GM12878 (cell line): ENCODE measurements at regions not wholly inside any gene's neighbourhood (a gene's known extent, or its start where the extent isn't known, plus 50 kb on each side); places are given as distances from the start of the nearest gene placed in this dataset.

ENCODE experiments used
- ATAC-seq: fragments of 200-7000 bp; cut with Tn5 transposase; 3 replicates; pipeline ENCODE4 v1.9.1; 2020; ENCODE audit warnings: mild to moderate bottlenecking, moderate library complexity
- BruUV-seq: library from RNA; stranded (reverse); fragments of 400-500 nt; replicated peaks from 2 replicates; lab custom pipeline; 2021; lab: Mats Ljungman, UMichigan
- CTCF ChIA-PET: fragments of 300-600 bp; sonication (Branson Sonifier 250); formaldehyde crosslinking; extraction: SDS; loops from one replicate; lab custom pipeline; 2021; ENCODE audit warnings: inconsistent platforms; lab: Yijun Ruan, JAX
- POLR2A ChIA-PET: fragments of 350-600 bp; formaldehyde crosslinking; extraction: SDS; loops from one replicate; lab custom pipeline; 2021; ENCODE audit warnings: inconsistent platforms; lab: Charles Lee
- RAD21 ChIA-PET: fragments of 300-600 bp; sonication (Branson Sonifier 250); formaldehyde crosslinking; loops from one replicate; lab custom pipeline; 2023; ENCODE audit warnings: antibody characterized with exemption; ENCODE audit not compliant: unreplicated experiment; lab: Charles Lee
- SMC1A ChIA-PET: fragments of 300-600 bp; sonication (Branson Sonifier 250); formaldehyde crosslinking; loops from one replicate; lab custom pipeline; 2023; ENCODE audit not compliant: unreplicated experiment, uncharacterized antibody; lab: Charles Lee
- DNase-seq: peaks from one replicate; pipeline ENCODE4 v3.0.0-alpha.2; 2011; ENCODE audit warnings: low read depth, low spot score
- FAIRE-seq: peaks from 3 replicates; lab custom pipeline; 2011; peaks lifted over from hg19 to GRCh38; lab: Jason Lieb, UNC
- H2AFZ ChIP-seq: 2 replicates; pipeline ENCODE4 v1.6.0; 2011; ENCODE audit warnings: low read depth, low read length, control low read depth; ENCODE audit not compliant: control insufficient read depth
- H3K27ac ChIP-seq: 2 replicates; pipeline ENCODE4 v1.5.1; 2011; ENCODE audit warnings: control low read depth; ENCODE audit not compliant: control insufficient read depth, insufficient read depth
- H3K27me3 ChIP-seq, 2 experiments: replicated peaks in 1 of 2; 2 replicates each; pipeline versions ENCODE4 v1.6.0 to v1.6.1; 2011; ENCODE audit warnings: low read length in 1 of 2; ENCODE audit not compliant: control insufficient read depth in 2 of 2, insufficient read depth in 2 of 2
- H3K36me3 ChIP-seq, 2 experiments: 2 replicates each; pipeline ENCODE4 v1.5.1; 2011; ENCODE audit warnings: low read length in 1 of 2; ENCODE audit not compliant: control insufficient read depth in 2 of 2, insufficient read depth in 2 of 2
- H3K4me1 ChIP-seq: 2 replicates; pipeline ENCODE4 v1.6.1; 2011; ENCODE audit warnings: mild to moderate bottlenecking, low read length, moderate library complexity, mixed read lengths; ENCODE audit not compliant: control insufficient read depth, insufficient read depth
- H3K4me2 ChIP-seq: 2 replicates; pipeline ENCODE4 v1.6.0; 2011; ENCODE audit warnings: control low read depth; ENCODE audit not compliant: control insufficient read depth, insufficient read depth
- H3K4me3 ChIP-seq: fragments of 200-600 bp; sonication (generic); 2 replicates; pipeline ENCODE4 v1.5.1; 2016
- H3K79me2 ChIP-seq: 2 replicates; pipeline ENCODE4 v1.6.0; 2011; ENCODE audit warnings: low read length; ENCODE audit not compliant: control insufficient read depth, insufficient read depth
- H3K9ac ChIP-seq: 2 replicates; pipeline ENCODE4 v1.8.0; 2011; ENCODE audit warnings: low read length, control low read depth, mixed read lengths; ENCODE audit not compliant: control insufficient read depth, insufficient read depth
- H3K9me3 ChIP-seq: replicated peaks from 3 replicates; pipeline ENCODE4 v1.5.1; 2011; ENCODE audit warnings: mild to moderate bottlenecking, low read length; ENCODE audit not compliant: control insufficient read depth, insufficient read depth
- H4K20me1 ChIP-seq: 2 replicates; pipeline ENCODE4 v1.6.0; 2011; ENCODE audit not compliant: control insufficient read depth, insufficient read depth
- BRCA1 ChIP-seq: IDR thresholded peaks from 2 replicates; pipeline ENCODE4 v1.6.1; 2011; ENCODE audit warnings: low read depth, low read length, improper control_type of control experiment
- EZH2 ChIP-seq: IDR thresholded peaks from 2 replicates; pipeline ENCODE4 v1.6.1; 2012; ENCODE audit warnings: low read depth, mild to moderate bottlenecking, control low read depth, inconsistent platforms, low read length, borderline replicate concordance; ENCODE audit not compliant: control insufficient read depth
- GABPA ChIP-seq: IDR thresholded peaks from 2 replicates; pipeline ENCODE4 v1.6.1; 2014; ENCODE audit warnings: antibody characterized with exemption, low read depth, mild to moderate bottlenecking, inconsistent platforms
- POLR2A ChIP-seq: IDR thresholded peaks from 2 replicates; pipeline ENCODE4 v1.6.1; 2011; ENCODE audit warnings: low read depth, mild to moderate bottlenecking, low read length
- RB1 ChIP-seq: fragments of 450-650 bp; formaldehyde crosslinking; IDR thresholded peaks from 2 replicates; pipeline ENCODE4 v1.6.1; 2017; ENCODE audit warnings: mild to moderate bottlenecking, borderline replicate concordance
- TBL1XR1 ChIP-seq: IDR thresholded peaks from 2 replicates; pipeline ENCODE4 v1.6.1; 2012; ENCODE audit warnings: low read depth, low read length, improper control_type of control experiment
- WRNIP1 ChIP-seq: IDR thresholded peaks from 2 replicates; pipeline ENCODE4 v1.6.1; 2011; ENCODE audit warnings: low read depth, low read length, improper control_type of control experiment, borderline replicate concordance
- ZSCAN29 ChIP-seq: fragments of 450-650 bp; IDR thresholded peaks from 2 replicates; pipeline ENCODE4 v1.6.1; 2017; ENCODE audit warnings: mild to moderate bottlenecking, moderate library complexity
- WGBS: methylation state at CpG from one replicate; pipeline ENCODE4 v1.1.6; 2016; ENCODE audit warnings: low lambda C conversion rate; ENCODE audit not compliant: insufficient replicate concordance, insufficient coverage; ENCODE audit errors: missing lambda C conversion rate; 5-methylcytosine and 5-hydroxymethylcytosine counted together
- in situ Hi-C: fragments of 300-500 bp; cut with MboI; formaldehyde crosslinking; loops from 9 replicates; pipeline ENCODE4 v1.14.3; 2018; ENCODE audit warnings: mixed read lengths
- intact Hi-C: fragments of 100-400 bp; cut with micrococcal nuclease; formaldehyde crosslinking; loops from one replicate; pipeline ENCODE4 v1.14.2; 2022; ENCODE audit not compliant: unreplicated experiment
- TF ChIP-seq, protein P1 (sequence below): fragments of 450-650 bp; IDR thresholded peaks from 2 replicates; pipeline ENCODE4 v1.6.1; 2016; ENCODE audit warnings: mild to moderate bottlenecking
- TF ChIP-seq, protein P2 (sequence below): IDR thresholded peaks from 2 replicates; pipeline ENCODE4 v1.6.1; 2012; ENCODE audit warnings: low read length, inconsistent platforms
- TF ChIP-seq, protein P3 (sequence below): IDR thresholded peaks from 2 replicates; pipeline ENCODE4 v1.6.1; 2011; ENCODE audit warnings: borderline replicate concordance, low read depth, mild to moderate bottlenecking, moderate library complexity, low read length; ENCODE audit not compliant: insufficient read depth, poor library complexity, severe bottlenecking
- TF ChIP-seq, protein P4 (sequence below): fragments of 450-650 bp; IDR thresholded peaks from 2 replicates; pipeline ENCODE4 v1.6.1; 2017; ENCODE audit warnings: mild to moderate bottlenecking, moderate library complexity
- TF ChIP-seq, protein P5 (sequence below): IDR thresholded peaks from 2 replicates; pipeline ENCODE4 v1.6.1; 2012; ENCODE audit warnings: low read depth, low read length, improper control_type of control experiment

DNA sequence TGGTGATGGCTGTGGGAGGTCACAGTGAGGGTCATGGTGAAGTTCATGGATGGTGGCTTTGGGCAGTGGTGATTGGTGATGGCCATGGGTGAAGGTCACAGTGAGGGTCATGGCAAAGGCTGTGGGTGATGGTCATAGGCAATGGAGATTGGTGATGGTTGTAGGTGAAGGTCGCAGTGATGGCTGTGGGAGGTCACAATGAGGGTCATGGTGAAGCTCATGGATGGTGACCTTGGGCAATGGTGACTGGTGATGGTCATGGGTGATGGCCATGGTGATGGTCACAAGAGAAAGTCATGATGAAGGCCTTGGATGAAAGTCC lies 115.6 kb upstream of the IRX4 start (continued):
- TF ChIP-seq, protein P1, sequence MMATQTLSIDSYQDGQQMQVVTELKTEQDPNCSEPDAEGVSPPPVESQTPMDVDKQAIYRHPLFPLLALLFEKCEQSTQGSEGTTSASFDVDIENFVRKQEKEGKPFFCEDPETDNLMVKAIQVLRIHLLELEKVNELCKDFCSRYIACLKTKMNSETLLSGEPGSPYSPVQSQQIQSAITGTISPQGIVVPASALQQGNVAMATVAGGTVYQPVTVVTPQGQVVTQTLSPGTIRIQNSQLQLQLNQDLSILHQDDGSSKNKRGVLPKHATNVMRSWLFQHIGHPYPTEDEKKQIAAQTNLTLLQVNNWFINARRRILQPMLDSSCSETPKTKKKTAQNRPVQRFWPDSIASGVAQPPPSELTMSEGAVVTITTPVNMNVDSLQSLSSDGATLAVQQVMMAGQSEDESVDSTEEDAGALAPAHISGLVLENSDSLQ: no peak
- TF ChIP-seq, all 136 proteins: peak for 0

DNA sequence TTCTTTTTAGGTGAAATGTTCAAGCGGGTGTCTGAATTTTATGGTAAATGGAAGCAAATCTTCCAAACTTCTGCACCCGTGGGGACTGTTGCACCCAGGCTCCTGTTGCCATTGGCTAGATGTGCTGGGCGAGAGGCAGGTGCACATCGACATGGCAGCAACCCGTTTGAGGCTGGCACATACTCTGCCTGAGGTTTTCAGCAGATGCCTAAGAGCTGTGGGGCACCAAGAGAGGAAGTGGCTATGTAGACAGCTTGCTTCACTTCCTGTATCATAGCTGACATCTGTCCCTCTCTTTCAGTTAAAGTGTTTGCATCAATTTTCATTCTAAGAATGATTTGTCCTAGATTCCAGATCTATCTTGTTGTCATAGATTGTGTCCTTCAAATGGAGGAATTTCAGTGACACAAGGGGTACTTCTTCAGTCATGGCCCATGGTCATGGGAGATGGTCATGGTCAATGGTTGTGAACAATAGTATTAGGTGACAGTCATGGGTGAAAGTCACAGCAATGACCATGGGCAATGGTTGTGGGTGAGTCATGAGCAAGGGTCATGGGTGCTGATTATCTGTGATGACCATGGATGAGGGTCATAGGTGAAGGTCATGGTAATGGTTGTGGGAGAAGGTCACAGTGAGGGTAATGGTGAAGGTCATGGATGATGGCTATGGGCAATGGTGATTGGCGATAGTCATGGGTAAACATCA lies 115.1 kb upstream of the IRX4 start:
- in situ Hi-C loops (no loop called here), intact Hi-C loops (no loop called here)
- 33% methylated on average over 6 of the region's 6 CpGs for WGBS
- BruUV-seq: no TSS peak
- no peaks in the 10 kb centered on the region; the same call in 2 of the 3 replicates for H3K9me3 ChIP-seq
- no peak overlapping the region for H3K4me2 ChIP-seq
- no peak for DNase-seq
- POLR2A ChIA-PET: no interaction called here
- no peaks in the 10 kb centered on the region for H3K36me3 ChIP-seq
- SMC1A ChIA-PET: no interaction called here
- H4K20me1 ChIP-seq: no peaks in the 10 kb centered on the region
- H2AFZ ChIP-seq: no peak overlapping the region
- no peaks in the 10 kb centered on the region for H3K79me2 ChIP-seq
- no peaks in the 10 kb centered on the region for H3K4me1 ChIP-seq
- no peak for ATAC-seq
- CTCF ChIA-PET: no interaction called here
- no peak overlapping the region for H3K9ac ChIP-seq
- no peak overlapping the region for H3K4me3 ChIP-seq
- no peak overlapping the region for H3K27ac ChIP-seq
- no peak for FAIRE-seq
- RAD21 ChIA-PET: no interaction called here
- no peaks in the 10 kb centered on the region; a peak in 1 of 4 replicates for H3K27me3 ChIP-seq
- TF ChIP-seq GABPA (no peak), BRCA1 (no peak), RB1 (no peak), WRNIP1 (no peak), POLR2A (no peak), EZH2 (no peak), ZSCAN29 (no peak), TBL1XR1 (no peak)
- TF ChIP-seq, protein P2, sequence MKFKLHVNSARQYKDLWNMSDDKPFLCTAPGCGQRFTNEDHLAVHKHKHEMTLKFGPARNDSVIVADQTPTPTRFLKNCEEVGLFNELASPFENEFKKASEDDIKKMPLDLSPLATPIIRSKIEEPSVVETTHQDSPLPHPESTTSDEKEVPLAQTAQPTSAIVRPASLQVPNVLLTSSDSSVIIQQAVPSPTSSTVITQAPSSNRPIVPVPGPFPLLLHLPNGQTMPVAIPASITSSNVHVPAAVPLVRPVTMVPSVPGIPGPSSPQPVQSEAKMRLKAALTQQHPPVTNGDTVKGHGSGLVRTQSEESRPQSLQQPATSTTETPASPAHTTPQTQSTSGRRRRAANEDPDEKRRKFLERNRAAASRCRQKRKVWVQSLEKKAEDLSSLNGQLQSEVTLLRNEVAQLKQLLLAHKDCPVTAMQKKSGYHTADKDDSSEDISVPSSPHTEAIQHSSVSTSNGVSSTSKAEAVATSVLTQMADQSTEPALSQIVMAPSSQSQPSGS: no peak
- TF ChIP-seq, protein P3, sequence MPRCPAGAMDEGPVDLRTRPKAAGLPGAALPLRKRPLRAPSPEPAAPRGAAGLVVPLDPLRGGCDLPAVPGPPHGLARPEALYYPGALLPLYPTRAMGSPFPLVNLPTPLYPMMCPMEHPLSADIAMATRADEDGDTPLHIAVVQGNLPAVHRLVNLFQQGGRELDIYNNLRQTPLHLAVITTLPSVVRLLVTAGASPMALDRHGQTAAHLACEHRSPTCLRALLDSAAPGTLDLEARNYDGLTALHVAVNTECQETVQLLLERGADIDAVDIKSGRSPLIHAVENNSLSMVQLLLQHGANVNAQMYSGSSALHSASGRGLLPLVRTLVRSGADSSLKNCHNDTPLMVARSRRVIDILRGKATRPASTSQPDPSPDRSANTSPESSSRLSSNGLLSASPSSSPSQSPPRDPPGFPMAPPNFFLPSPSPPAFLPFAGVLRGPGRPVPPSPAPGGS: no peak
- TF ChIP-seq, protein P4, sequence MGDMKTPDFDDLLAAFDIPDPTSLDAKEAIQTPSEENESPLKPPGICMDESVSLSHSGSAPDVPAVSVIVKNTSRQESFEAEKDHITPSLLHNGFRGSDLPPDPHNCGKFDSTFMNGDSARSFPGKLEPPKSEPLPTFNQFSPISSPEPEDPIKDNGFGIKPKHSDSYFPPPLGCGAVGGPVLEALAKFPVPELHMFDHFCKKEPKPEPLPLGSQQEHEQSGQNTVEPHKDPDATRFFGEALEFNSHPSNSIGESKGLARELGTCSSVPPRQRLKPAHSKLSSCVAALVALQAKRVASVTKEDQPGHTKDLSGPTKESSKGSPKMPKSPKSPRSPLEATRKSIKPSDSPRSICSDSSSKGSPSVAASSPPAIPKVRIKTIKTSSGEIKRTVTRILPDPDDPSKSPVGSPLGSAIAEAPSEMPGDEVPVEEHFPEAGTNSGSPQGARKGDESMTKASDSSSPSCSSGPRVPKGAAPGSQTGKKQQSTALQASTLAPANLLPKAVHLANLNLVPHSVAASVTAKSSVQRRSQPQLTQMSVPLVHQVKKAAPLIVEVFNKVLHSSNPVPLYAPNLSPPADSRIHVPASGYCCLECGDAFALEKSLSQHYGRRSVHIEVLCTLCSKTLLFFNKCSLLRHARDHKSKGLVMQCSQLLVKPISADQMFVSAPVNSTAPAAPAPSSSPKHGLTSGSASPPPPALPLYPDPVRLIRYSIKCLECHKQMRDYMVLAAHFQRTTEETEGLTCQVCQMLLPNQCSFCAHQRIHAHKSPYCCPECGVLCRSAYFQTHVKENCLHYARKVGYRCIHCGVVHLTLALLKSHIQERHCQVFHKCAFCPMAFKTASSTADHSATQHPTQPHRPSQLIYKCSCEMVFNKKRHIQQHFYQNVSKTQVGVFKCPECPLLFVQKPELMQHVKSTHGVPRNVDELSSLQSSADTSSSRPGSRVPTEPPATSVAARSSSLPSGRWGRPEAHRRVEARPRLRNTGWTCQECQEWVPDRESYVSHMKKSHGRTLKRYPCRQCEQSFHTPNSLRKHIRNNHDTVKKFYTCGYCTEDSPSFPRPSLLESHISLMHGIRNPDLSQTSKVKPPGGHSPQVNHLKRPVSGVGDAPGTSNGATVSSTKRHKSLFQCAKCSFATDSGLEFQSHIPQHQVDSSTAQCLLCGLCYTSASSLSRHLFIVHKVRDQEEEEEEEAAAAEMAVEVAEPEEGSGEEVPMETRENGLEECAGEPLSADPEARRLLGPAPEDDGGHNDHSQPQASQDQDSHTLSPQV: no peak
- TF ChIP-seq, protein P5, sequence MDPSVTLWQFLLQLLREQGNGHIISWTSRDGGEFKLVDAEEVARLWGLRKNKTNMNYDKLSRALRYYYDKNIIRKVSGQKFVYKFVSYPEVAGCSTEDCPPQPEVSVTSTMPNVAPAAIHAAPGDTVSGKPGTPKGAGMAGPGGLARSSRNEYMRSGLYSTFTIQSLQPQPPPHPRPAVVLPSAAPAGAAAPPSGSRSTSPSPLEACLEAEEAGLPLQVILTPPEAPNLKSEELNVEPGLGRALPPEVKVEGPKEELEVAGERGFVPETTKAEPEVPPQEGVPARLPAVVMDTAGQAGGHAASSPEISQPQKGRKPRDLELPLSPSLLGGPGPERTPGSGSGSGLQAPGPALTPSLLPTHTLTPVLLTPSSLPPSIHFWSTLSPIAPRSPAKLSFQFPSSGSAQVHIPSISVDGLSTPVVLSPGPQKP: no peak
